ENCODE measurements at regions not wholly inside any gene's neighbourhood (a gene's known extent, or its start where the extent isn't known, plus 50 kb on each side); places are given as distances from the start of the nearest gene placed in this dataset.
"Not testable (repeated sequence)": the region's sequence is repeated elsewhere in the genome, so short reads cannot be mapped to it uniquely, and the experiment has no call there.

- not testable (repeated sequence) for TF ChIP-seq POLR2A (IDR thresholded peaks at IDR 0.05); CTCF (IDR thresholded peaks at IDR 0.05 in 4 of 5, conservative IDR thresholded peaks at IDR 0.05 in 1 of 5)
These were observed 115.0 kb downstream of the LIMS4 start for GRCh38 chr2:110357616-110358015.

All from gastrocnemius medialis (tissue), 4 donors.